GM18909 (cell line): ENCODE measurements at regions not wholly inside any gene's neighbourhood (a gene's known extent, or its start where the extent isn't known, plus 50 kb on each side); places are given as distances from the start of the nearest gene placed in this dataset.

Experiments
- ATAC-seq: cut with Tn5 transposase; IDR thresholded peaks from one replicate; pipeline ENCODE4 v1.9.1; 2021; ENCODE audit warnings: mild to moderate bottlenecking; ENCODE audit not compliant: unreplicated experiment, poor library complexity

DNA sequence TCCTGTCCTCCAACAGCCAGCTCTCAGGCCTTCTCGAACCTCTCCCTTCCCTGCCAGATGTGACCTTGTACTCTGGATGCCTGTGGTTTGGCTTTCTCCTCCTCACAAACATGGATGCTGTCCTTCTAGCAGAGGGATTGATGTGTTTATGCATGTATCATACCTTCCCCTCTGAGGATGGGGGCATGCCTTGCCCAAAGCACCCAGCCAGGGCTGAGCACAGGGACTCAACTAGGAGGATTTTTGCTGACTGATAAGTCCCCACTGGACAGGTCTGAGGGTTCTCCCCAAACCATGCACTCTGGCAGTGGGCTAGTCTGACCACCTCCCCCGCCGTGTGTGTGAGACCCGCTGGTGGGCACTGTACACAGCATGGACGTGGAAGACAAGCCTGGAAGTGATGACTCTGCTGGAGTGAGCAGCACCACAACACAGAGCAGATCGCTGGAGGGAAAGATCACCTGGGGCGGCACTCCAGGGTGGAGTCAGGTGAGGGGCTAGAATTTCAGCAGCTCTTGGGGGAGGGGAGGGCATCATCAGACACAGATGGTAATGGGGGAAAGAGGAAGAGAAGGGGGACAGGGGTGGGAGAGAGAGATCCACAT is 360.3 kb upstream of the ZNF507 start:
- ATAC-seq: no peak

GRCh38 chr19:31986951-31987350 is 358.5 kb upstream of the ZNF507 start:
- ATAC-seq: no peak

GRCh38 chr19:31988256-31988655 is 357.2 kb upstream of the ZNF507 start:
- ATAC-seq: no peak

GRCh38 chr19:31991984-31992655 is 353.3 kb upstream of the ZNF507 start:
- ATAC-seq: no peak

DNA sequence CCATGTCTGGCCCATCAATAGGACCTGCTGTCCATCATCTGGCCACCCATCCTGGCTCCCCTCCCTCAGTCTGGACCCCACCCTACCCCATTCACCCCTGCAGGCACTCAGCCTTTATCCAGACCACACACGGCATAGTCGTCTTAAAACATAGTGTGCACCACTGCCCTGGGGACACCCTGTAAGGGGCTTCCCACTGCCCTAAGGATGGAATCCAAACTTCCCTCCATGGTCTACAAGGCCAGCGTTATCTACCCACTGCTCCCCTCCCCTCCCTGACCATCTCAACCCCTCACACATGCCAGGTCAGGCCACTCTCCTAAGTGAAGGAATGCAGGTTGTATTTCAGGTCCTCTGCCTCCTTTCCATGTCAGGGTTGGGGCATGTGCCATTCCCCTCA is 352.7 kb upstream of the ZNF507 start:
- ATAC-seq: no peak

GRCh38 chr19:31995546-31995945 is 349.9 kb upstream of the ZNF507 start:
- no peak for ATAC-seq

GRCh38 chr19:32010071-32010470 is 335.3 kb upstream of the ZNF507 start:
- no peak for ATAC-seq

GRCh38 chr19:32012206-32012605 is 333.2 kb upstream of the ZNF507 start:
- no peak for ATAC-seq

- no peak for ATAC-seq
These were observed 332.4 kb upstream of the ZNF507 start for GRCh38 chr19:32012886-32013631.

DNA sequence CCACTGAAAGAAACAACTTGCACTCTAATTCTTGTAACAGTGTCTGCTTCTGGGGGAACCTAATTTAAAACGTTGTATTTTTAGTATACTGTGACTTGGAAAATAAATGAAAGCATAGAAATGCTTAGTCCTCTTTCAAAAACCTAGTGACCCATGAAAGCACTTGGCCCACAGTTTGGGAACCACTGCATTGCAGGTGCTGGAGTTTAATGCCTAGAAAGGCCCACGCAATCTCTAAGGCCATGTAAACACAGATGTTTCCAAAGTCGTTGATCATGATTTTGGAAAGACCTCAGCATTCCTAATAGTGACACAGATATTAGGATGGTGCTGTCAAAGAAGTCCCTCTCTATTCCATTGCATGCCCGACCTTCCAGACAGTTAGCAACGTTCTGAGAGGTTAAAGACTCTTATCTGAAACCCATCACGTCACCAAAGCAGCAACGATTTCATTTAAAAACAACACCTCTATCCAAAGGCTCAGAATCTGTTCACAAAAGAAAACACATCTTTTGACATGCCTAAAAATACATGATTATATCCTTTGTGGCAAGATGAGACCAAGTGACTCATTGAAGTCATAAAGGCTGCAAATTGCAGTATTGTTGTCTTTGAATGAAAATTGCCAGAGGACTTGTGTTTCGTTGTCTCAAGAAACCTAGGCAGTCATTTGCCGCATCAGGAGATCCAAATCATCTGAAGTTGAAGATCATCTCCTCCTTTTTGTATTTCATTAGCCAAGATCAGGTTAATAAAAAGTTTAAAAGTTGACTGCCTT is 328.0 kb upstream of the ZNF507 start:
- no peak for ATAC-seq

GRCh38 chr19:32018014-32018413 is 327.4 kb upstream of the ZNF507 start:
- no peak for ATAC-seq

GRCh38 chr19:32020538-32020937 is 324.9 kb upstream of the ZNF507 start:
- no peak for ATAC-seq

DNA sequence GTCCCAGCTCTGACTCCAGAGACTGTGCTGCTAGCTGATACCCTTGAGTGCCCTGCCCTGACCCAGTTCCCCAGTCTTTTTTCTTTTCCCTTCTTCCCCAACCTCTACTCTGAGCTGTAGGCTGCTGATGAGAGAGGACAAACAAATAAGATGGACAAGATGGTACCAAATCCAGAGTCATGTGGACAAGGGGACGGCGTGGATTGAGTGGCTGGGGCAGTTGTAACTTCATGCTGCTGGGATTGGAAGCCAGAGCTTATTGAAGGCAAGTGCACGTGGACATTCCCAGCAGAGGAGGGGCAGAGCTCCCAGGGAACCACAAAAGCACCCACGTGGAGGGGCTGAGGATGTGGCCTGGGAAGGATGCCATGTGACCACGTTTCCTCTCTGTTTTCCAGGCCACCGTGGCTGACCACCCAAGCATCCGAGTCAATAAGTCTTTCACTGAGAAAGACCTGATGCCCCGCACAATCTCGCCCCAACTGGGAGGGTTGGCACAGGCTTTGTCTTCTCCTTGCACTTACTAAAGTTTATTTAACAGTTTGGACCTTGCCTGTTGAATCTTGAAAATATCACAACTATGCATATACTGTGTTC is 323.3 kb upstream of the ZNF507 start:
- ATAC-seq: no peak

DNA sequence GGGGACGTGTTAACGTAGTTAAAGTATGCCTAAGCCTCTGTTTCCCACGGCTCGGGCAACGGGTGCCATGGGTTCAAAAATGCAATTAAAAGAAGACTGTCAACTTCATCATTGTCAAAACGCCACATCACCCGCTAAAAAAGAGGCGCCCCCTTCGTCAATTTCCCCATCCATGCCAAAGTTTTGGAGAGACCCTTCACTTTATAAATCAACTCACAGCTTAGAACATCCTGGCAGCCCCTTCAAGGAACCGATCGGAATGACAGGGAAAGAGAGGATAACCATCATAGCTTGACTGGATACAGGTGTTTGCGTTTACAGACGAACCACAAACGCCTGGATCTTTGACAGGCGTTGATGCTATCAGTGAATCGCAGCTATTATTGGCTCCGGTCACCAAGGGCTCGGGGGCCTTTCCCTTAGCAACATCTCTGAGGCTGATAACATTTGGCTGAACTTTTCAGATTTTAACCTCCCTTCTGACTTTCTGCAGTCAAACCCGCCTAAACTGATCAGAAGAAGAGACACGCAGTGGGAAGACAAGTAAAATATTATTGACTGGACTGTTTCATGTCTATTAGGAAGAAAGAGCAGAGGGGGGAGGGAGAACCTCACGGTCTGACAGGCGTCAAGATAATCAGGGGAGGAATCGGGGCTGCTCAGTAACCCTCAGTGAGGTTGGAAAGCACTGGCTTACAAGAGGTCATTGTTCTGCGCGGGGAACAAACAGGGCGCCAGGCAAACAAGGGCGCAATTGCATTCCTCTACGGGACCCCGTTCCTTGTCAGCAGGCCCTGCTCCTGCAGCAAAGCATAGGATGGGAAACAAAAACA is 322.5 kb upstream of the ZNF507 start:
- ATAC-seq: no peak

- no peak for ATAC-seq
These were observed 321.9 kb upstream of the ZNF507 start for GRCh38 chr19:32023564-32023832.

- no peak for ATAC-seq
These were observed 316.2 kb upstream of the ZNF507 start for GRCh38 chr19:32029235-32029634.

DNA sequence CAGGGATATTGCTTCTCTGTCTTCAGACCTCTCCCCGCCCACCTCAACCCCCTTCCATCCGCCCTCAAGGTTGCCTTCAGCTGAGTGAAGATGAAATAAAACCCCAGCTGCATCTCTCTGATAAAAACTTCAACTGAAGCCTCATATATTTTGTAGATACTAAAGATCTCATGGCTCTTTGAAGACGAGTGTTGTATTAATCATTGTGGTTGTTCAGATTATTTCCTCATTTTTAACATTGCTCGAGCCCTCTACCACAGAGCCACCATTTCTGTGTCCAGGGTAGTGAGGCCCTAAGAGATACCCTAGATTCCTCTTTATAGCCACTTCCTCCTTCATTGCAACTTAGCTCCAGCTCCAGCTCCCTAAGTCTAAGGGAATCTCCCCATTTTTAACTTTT is 312.8 kb upstream of the ZNF507 start:
- ATAC-seq: no peak

DNA sequence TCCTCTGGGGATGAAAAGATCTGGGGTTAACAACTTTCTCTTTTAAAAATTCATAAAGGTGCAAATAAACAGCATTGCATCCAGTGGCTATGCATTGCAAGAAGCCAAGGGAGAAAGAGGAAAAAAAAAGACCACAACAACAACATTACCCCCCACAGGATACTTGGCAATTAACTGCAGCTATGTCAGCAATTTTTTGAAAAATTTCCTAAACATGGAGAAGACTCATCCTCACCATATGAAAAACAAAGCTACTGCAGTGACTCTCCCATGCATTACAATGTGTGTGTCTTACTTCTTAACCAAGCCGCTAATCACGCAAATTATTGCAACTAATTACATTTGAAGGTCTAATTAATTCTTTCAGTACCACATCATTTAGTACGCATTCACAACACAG is 309.8 kb upstream of the ZNF507 start:
- ATAC-seq: no peak

DNA sequence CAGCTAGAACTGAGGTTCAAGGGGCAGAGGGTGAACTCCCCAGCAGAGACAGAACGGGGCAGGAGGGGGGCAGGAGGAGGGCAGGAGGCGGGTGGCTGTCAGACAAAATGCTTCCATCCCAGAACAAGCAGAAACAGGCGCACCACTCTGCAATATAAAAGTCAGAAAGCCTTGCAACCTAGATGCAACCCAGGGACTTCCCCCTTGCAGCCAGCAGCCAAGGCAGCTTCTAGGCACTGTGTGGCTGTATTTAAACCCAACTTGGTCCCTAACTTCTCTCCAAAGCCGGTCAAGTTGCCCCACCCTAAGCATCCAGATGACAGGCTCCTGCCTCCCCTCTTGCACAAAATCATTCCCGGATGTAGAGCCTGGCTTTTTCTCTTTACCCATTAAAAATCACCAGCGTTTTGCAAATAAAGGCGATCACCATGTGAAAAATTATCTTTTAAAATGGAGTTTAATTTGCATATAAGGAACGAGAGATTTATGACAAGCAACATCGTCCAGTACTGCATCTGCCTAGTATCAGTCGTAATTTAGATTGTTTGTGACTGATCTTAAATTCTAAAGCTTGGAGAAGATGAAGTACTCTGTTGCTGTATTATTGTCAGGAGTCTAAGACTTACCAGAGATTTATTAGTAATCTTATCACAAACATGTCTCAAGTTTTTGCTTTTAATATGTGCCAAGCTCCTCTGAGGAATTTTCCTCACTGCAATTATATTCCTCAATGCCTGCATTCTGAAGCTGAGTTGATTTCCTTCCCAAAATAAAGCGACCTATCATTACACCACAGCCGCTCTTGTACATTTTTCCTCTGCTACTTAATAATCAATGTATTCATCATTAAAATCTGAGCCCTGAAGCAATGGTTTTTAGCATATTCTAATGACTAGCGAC is 307.1 kb upstream of the ZNF507 start:
- no peak for ATAC-seq
